HFF-Myc (cell line): ENCODE measurements at regions not wholly inside any gene's neighbourhood (a gene's known extent, or its start where the extent isn't known, plus 50 kb on each side); places are given as distances from the start of the nearest gene placed in this dataset.

Source experiments
- DNase-seq: peaks from one replicate; pipeline ENCODE4 v3.0.0-alpha.2; 2011; ENCODE audit warnings: low read depth; ENCODE audit errors: extremely low read depth
- H3K4me3 ChIP-seq: replicated peaks from 2 replicates; pipeline ENCODE4 v1.5.1; 2011; ENCODE audit warnings: low read depth, mild to moderate bottlenecking, control low read depth, low read length
- TF ChIP-seq, protein P1 (sequence below): IDR thresholded peaks from 2 replicates; pipeline ENCODE4 v1.5.1; 2012; ENCODE audit warnings: mild to moderate bottlenecking, low read depth, low read length, control low read depth; ENCODE audit errors: missing control alignments

DNA sequence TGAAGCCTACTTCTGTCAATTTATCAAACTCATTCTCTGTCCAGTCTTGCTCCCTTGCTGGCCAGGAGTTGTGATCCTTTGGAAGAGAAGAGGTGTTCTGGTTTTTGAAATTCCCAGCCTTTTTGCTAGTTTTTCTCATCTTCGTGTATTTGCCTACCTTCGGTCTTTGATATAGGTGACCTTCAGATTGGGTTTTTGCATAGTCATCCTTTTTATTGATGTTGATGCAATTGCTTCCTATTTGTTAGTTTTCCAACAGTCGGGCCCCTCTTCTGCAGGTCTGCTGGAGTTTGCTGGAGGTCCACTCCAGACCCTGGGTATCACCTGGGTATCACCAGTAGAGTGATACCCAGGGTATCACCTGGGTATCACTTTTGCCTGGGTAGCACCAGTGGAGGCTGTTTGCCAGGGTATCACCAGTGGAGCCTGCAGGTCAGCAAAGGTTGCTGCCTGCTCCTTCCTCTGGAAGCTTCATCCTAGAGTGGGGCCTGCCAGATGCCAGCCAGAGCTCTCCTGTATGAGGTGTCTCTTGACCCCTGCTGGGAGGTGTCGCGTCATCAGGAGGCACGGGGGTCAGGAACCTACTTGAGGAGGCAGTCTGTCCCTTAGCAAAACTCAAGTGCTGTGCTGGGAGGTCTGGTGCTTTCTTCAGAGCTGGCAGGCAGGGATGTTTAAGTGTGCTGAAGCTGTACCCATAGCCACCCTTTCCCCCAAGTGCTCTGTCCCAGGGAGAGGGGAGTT is 684.2 kb downstream of the PCDH18 start:
- no peak for DNase-seq
- TF ChIP-seq, protein P1, sequence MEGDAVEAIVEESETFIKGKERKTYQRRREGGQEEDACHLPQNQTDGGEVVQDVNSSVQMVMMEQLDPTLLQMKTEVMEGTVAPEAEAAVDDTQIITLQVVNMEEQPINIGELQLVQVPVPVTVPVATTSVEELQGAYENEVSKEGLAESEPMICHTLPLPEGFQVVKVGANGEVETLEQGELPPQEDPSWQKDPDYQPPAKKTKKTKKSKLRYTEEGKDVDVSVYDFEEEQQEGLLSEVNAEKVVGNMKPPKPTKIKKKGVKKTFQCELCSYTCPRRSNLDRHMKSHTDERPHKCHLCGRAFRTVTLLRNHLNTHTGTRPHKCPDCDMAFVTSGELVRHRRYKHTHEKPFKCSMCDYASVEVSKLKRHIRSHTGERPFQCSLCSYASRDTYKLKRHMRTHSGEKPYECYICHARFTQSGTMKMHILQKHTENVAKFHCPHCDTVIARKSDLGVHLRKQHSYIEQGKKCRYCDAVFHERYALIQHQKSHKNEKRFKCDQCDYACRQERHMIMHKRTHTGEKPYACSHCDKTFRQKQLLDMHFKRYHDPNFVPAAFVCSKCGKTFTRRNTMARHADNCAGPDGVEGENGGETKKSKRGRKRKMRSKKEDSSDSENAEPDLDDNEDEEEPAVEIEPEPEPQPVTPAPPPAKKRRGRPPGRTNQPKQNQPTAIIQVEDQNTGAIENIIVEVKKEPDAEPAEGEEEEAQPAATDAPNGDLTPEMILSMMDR: no peak
- H3K4me3 ChIP-seq: no peak overlapping the region

DNA sequence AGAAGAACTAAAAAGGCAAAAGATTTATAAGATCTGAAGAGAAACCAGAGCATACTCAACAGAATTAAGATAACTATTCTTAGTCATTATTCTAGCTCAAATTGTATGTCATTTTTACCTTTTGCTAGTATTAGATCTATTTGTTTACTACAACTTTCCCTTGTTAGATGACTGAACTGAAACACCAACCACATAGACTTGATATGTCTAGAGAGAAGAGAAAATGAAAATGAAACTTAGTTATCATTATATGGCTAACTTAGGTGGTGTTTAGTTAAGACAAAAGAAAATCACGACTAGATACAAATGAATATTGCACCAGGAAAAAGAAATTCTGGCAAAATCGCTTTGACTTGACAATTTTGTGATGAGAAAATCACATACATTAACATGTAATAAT is 690.8 kb downstream of the PCDH18 start:
- TF ChIP-seq, protein P1: no peak
- no peak for DNase-seq

GRCh38 chr4:136838607-136839006 is 693.7 kb downstream of the PCDH18 start:
- TF ChIP-seq, protein P1: no peak
- H3K4me3 ChIP-seq: no peak overlapping the region
- DNase-seq: no peak

More for the DNA sequence above, 690.8 kb downstream of the PCDH18 start:
- H3K4me3 ChIP-seq: no peak overlapping the region

DNA sequence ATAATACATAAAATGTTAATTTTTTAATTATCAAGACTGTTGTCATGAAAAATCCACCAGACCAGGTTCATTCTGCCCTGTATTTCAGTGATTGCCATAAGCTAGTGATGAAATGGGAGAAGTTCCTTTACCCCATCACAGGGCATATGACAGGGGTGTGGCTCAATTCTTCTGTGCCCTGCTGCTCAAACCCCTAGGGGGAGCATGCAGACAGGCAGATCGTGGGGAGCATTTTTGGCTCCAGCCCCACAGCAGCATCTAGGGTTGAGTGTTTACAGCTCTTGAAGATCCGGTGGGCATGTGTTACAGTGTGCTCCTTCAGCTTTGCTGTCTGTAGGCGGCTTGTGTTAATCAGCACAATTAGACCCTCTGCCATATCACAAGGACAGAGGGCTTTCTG is 700.7 kb downstream of the PCDH18 start:
- TF ChIP-seq, protein P1: peak; percentile 8
- DNase-seq: no peak
- H3K4me3 ChIP-seq: no peak overlapping the region

- no peak for DNase-seq
- TF ChIP-seq, protein P1: no peak
- H3K4me3 ChIP-seq: no peak overlapping the region
Observed at GRCh38 chr4:136829280-136829679, 703.0 kb downstream of the PCDH18 start.

GRCh38 chr4:136823020-136823419 is 709.3 kb downstream of the PCDH18 start:
- TF ChIP-seq, protein P1: no peak
- DNase-seq: no peak

More at GRCh38 chr4:136823020-136823419, 709.3 kb downstream of the PCDH18 start:
- H3K4me3 ChIP-seq: no peak overlapping the region
